NCI-H446 (cell line): ENCODE measurements at regions not wholly inside any gene's neighbourhood (a gene's known extent, or its start where the extent isn't known, plus 50 kb on each side); places are given as distances from the start of the nearest gene placed in this dataset.

Source experiments
- DNase-seq, 2 experiments: peaks; one replicate each; lab custom pipeline; 2025; lab: John Stamatoyannopoulos, UW

DNA sequence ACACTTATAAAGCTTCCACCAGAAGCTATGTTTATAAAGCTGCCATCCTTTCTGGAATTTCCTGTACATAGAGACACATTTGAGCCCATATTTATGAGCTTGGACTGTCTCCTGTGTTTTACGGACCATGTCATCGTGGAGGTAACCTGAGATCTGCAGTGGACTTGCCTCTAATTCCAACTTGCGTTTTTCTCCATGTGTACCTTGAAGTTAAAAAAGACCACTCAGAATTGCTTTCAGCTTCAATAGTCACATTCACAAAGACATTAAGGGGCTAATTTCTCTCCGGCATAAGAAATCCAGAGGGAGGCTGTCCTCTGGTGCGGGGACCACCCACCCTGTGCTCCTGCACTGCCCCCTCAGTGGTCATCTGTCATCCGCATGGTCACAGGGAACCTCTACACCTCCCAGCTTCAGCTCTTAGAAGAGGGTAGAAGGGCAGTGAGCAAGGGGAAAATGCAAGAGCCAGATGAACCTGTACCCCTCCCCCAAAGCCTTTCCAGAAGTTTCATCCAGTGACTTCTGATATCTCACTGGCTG, 521.4 kb upstream of the CAMK1G start:
- no peak for DNase-seq

DNA sequence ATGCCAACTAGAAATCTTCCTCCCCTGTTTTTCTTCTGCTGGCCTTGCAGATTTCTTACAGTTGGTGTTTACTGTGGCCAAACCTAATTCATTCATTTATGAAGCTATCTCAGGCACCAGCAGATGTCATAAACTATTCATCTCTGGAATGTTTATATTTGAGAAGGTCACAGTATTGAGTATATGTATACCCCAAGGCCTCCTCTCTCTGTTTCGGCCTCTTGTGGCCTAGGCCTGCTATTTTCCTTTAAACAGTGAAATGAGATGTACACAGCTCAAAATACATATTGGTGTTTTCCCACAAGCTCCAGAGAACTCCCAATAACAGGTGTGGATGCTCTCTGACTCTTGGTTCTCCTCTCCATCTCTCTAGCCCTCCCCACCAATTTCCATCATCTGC, 520.7 kb upstream of the CAMK1G start:
- no peak for DNase-seq

DNA sequence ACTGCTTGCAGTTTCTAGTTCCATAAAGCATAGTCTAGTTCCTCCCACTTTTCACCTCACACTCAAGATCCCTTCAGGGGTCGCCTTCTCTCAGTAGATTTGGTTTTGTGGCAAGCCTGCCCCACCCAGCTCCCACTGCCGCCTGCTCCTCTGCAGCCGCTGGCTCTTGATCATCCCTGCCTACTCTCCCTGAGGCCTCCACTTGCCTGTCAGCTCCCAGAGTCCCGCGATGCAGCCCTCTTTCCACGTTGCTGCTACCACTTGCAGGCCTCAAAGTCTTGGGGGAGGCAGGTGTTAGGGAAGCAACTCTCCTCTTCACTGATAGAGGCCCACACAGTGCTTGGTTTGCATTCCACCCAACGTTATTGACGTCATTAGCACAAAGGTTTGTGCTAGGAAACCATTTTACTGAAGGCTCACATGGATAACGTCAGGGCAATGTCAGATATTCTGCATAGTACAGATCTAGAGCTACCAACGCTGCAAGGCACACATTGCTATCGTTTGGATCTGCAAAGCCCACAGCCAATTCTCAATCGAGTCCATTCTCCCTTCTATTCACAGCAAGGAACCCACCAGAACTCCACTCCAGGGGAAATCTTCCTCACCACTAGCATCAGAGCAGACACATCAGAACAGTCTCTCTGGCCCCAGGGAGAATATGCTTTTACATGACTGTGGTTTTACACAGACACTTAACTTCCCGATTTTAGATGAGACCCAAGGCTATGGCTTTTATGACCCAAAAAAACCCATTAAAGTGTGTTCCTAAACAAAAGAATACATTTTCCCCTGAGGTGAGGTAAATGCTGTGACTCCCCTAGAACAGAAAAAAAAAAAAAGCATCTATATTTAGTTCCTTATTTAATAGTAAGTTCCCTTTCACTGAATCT, 519.5 kb upstream of the CAMK1G start:
- no peak for DNase-seq

DNA sequence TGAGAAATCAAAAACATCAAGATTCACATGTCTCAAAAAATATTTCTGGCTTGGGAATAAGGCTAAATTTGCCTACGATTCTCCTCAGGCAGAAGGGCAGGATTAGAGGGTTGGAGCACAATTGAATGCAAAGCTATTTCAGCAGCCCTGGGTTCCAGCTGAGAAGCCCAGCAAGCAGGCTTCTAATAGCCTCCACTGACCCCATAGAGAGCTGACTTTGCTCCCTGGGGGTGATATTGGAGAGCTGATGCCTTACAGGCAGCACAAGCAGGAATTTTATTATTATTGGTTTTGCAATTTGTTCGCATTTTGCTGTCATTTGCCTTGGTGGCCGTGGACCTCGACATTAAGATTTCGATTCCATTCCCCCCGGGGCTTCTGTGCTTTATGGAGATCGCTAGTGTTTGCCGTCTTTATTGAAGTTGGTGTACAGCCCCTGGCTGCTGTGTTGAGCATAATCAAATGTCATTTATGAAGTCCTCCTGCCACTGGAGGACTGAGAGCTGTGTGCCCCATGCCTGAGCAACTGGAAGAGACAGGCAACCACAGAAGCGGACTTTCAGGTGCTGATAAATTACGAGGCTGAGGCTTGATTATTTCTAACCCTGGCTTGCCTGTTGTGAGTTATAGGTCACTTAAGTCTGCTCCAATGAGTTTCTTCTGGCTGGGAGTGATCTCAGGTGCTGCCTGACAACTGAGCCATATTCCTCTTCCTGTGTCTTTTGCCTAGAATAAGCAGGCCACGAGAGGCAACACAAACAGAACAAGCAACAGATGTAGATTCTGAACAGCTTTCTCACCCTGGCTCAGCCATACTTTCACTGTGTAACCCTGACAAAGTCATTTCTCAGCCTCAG, 518.4 kb upstream of the CAMK1G start:
- DNase-seq: no peak

DNA sequence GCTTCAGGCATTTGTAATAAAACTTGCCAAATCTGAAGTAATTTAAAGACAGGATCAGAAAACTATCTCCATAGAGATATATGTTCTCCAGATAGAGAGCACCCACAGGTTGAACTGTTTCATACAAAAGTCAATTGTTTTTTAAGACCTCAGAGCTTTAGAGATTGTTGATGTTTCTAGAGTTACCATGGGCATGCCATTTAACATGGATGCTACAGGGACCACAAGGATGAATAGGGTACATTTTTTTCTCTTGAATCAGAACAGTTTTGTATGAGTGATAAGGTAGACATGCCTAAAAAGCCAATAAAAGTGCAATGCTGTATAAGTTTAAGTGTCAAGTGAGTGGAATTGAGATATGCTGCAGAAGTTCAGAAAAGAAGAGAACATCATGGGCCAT, 511.0 kb upstream of the CAMK1G start:
- DNase-seq: no peak

DNA sequence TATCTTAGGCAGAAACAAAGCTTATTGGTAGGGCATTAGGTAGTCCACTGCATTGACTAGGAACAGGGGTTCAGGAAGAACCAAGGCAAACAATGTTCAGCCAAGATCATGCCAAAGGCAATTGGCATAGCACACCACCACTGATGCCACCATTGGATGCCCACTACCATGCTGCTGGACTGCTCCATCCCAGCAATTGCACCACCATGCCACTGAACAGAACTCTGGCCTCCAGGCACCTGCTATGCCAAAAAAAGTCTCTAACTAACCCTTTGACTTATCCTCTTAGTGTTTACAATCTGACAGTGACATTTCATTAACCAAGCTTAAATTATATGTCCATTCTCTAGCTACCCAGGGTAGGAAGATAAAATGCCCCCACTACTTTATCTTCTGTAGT, 509.6 kb upstream of the CAMK1G start:
- no peak for DNase-seq

DNA sequence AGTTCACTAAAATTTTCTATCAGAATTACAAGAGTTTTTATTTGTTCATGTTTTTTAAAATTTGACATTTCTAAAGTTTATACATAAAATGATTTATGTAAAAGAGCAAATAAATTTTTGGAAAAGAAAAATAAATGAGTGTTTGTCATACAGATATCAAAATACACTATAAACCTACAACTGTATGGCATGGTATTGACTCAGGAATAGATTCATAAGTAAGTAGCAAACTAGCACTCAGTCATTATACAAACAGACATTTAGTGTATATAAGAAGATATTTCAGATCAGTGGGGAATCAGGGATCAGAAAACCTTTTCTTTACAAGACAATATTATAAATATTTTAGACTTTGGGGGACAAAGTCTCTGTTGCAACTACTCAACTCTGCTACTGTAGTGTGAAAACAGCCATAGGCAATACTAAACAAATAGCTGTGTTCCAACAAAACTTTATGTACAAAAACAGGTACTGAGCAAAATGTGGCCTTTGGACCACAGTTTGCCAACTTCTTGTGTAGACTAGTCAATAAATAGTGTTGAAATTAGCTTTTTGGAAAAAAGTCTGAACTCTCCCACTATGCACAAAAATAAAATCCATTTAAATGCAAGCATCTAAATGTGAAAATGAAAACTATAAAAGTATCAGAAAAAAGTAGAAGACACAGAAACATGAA, 508.8 kb upstream of the CAMK1G start:
- DNase-seq: no peak

DNA sequence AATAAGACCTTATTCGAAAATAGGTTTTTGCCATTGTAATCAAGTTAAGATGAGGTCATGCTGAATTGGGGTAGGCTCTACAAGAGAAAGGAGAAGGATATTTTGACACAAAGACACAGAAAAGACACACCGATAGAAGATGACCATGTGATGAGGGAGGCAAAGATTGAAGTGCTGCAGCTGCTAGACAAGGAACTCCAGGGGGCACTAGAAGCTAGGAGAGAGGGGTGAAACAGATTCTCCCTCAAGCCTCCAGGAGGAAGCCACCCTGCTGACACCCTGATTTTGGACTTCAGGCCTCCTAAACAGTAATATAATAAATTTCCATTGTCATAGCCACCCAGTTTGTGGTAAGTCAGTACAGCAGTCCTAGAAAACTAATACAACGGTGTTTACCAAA, 506.8 kb upstream of the CAMK1G start:
- peak in 1 of 2 experiments; percentile 44 for DNase-seq

DNA sequence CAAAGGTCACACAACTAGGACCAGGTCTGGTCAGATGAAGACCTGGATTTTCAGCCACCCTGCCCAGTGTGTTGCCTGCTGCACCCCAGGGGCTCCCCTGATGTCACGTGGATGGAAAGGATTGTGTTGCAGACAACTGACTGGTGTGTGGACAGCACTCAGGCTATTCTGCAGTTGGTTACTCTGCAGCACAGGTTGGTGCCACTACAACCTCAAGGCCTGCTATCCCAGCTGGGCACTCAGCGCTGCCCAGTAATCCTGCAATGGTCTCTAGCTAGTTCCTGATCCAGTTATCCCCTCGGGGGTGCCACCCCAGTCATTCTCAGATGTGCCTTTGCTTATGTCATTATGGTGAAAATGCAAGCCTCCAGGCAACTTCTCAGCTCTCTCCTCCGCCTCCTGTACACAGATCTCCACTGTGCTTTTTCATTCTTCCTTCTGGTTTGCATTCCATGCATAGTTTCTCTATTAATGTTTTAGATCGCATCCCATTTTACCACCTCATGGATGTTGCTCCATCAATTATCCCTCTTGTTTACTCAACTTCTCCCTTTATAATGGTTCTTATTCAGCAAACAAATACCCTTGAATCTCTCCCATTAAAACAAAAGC, 503.2 kb upstream of the CAMK1G start:
- no peak for DNase-seq

DNA sequence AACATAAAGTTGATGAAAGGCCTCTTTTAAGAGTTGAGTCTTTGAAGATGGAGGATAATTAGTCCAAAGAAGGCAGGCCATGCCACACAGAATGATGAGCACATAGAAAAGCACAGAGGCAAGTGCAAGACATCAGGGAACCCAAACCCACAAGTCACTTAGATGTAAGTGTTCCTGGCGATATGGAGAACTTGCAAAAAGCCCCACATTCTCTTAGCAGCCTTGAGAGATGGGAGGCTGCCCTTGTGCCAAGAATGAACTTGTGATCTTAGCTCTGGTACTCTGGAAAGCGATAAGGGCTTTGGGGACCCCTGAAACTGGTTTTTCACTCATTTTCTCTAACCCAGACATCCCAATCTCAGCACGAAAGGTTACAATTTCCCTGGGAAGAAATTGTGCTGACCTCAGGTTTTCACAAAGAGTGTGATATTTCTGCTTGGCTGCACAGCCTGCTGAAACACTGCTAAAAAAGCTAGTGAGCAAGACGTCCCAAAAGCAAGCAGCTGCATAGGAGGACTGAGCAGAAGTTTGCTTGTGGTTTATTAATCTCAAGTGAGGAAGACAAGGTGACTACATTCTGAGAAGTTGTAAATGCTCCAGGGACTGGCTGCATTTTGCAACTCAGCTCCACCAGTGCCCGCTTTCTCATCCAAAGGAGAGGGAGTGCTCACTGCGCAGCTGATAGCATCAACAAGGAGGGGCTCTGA, 496.9 kb upstream of the CAMK1G start:
- no peak for DNase-seq

DNA sequence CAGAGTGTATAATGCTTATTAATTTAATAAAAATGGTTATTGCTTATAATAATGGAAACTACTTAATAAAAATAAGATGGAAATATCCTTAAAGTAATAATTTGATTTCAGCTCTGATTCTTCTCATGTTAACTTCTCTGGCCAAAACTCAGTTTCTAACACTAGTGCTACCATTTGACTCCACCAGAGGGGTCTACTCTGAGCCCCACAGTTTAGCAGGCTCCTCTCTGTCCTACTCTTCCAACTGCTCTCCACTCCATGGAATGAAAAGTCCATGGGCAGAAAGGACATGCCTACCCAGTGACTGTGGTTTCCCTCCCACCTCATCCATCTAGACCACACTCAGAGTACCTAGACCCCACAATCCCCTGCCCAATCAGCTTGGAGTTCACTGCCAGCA, 489.1 kb upstream of the CAMK1G start:
- no peak for DNase-seq

DNA sequence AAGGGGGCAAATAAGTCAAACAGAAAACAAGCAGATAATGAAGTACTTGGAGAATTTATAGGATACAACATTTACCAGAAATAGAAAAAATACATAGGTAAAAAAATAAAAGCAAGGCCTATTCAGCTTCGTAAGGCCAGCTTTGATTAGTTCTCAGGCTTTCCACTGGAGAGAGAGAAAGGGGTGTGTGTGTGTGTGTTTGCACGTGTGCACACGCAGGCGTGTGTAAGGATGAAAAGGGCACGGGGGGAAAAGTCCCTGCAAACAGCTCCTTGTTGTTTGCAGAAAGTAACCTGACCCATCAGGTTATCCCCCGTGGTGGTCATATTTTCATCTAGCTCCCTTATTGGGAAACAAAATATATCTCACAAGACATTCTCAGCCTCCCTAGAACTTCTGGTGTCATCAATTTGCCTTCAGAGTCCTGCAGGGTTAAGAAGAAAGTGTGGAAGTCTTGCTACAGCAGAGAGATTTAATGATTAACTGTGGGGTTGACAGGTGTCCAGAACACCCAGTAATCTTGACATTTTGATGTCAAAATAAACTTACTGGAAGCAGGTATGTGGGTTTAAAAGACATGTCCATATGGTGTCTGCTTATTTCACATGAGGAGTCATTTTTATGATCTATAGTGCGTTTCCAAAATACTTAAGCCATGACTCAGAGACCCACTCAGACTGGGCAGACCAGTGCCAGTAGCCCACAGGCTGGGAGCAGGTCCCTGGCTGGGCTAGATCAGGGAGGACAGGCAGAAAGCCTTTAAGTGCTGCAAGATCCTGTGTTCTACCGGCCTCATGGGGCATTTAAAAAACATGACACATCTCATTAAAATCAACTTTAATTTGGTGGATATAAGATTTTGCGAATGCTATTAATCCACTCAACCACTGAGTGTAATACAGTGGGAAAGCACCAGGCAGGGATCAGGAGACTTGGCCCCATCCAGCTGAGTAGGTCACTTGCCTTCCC, 487.6 kb upstream of the CAMK1G start:
- DNase-seq: peak; percentile 51 to 86

DNA sequence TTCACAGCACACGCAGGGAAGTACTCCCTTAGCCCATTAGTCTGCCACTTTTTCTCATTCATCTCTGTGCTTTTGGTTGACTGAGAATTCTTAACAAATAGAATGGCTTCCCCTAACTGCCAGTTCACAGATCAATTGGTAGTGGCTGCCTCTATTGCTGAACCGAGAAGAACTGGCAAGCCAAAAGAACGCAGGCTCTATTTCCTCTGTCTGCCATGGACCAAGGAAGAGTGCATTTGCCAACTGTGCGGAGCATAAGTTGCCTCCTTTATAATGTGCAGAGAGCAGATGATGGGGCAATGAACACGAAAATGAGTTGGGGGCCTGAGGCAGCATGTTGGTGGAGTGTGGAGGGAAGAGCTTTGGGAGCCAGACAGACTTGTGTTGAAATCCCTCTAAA, 483.1 kb upstream of the CAMK1G start:
- no peak for DNase-seq

DNA sequence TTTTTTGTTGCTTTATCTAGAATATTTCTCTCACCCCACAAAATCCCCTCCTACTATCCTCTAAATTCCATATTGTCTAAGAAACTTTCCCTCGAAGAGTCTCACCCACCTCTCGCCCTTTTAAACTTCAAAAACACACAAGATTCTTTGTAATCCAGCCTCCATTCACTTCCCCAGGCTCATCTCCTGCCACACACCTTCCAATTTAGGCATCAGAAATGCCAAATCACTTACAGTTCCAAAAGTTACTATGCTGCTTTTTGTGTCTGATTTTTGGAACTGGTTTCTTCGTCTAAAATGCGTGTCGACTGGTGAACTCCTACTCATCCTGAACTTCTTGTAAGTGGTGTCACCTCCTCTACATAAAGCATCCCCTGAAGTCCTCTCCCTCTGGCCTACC, 482.4 kb upstream of the CAMK1G start:
- no peak for DNase-seq

DNA sequence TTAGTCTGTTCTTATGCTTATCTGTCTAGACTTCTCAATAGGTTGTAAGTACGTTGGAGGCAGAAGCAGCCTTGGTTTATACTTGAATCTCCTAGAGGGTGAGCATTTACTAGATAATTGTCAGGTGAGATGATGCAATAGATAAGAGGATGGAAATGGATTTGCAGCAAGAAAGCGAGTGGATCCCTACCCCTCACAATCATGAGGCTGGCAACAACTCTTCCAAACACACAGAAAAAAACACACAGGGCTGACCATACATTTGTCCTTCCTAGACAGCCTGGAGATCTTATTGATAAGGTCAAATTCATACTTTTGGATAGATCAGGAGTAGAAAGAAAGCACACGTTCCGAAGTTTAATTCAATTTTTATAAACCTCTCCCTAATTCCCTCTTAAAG, 481.4 kb upstream of the CAMK1G start:
- DNase-seq: no peak

DNA sequence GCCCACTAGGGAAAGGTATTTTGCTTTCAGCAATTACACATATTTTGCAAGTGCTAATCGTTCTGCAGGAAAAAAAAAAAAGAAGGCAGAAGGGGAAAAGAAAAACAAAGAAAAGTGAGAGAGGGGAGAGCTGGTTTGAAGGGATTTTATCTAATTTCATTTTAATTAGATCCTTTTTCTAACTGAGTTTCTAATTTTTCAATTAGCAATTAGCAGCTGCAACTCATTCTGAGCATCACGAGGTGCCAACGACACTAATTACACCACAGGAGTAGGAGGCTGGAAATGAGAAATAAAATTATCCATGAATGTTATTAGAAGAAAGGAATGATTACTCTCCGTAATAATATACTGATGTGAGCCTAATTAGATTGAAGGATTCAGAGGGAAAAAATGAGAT, 481.0 kb upstream of the CAMK1G start:
- DNase-seq: no peak

DNA sequence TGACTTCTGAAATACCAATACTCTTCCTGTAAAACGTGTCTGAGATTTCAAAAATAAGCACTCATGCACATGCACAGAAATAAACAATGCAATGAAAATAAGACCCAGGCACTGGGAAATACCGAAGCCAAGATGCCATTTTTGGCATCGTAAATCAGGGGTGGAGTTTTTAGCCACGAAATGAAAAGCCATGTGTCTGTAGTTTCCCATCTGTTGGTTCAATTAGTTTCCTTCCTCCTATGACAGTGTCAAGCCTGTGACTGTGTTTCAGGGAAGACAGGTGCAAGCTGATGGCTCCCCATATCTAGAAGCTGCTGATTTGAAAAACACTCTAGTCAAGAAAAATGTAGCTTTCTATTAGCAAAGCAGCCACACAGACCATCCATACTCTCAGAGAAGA, 480.4 kb upstream of the CAMK1G start:
- DNase-seq: peak; percentile 65 to 89

DNA sequence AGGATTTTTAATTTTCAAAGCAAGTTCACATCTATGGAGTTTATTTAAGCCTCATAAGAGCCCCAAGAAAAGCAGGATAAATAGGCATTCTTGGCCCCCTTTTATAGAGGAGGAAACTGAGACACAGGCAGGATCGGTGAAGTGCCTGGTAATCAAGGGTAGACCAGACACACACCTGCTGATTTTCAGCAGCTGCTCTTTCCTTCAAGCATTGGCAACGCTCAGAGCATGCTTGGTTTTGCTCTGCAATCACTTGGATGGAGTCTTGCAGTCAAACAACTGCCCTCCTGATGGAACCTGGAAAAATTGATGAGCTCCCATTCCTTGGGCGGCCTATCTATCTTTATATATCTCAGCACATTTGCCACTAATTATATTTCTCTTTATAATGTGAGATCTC, 478.9 kb upstream of the CAMK1G start:
- peak in 1 of 2 experiments; percentile 52 for DNase-seq

DNA sequence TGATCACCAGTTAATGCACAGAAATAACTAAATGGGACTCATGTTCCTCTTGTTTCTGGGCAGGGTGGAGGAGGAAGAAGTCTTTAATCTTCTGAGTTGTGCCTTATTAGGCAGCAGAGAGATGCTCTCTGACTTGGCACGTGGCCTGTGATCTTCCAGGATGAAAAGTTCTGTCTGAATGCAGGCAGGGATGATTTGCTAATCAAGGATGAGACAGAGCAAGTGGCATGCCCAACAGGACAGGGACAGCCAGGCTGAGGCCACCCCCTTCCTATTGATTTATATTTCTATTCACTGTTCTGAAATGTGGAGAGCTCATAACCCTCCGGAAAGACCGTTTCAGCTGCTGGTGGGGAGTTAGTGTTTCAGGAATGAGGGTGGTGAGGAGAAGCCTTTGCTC, 477.8 kb upstream of the CAMK1G start:
- DNase-seq: peak; percentile 47 to 70

DNA sequence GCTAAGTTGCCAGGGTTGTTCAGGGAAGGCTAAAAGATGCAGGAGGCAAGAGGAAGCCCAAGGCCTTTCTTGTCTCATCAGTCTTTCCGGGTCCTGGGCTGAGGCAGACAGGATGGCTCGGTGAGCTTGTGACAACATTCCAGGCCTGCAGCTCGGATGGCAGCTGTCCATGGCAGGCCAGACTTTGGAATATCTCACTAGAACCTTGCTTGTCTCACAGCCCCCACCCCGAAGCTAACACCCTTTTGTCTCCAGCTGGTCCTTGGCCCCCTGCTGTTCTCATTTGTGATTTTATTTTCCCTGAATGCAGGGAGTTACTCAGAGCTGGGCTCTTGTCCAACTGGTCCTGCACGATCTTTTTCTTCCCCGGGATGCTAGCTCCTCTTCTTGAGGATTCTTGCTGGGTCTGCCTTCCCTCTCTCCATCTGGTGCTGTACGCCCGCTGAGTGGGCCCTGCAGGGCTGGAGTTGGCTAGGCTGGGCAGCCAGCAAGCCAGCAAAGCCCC, 477.2 kb upstream of the CAMK1G start:
- peak; percentile 99 to 100 for DNase-seq
